ENCODE measurements at regions not wholly inside any gene's neighbourhood (a gene's known extent, or its start where the extent isn't known, plus 50 kb on each side); places are given as distances from the start of the nearest gene placed in this dataset.
A peak's percentile ranks its signal among the peaks of the same experiment; 100 is the strongest.
"Not testable (repeated sequence)": the region's sequence is repeated elsewhere in the genome, so short reads cannot be mapped to it uniquely, and the experiment has no call there.

- DNase-seq, result no peak
Measured at GRCh38 chr2:239818531-239819011, 206.6 kb downstream of the NDUFA10 start.

GRCh38 chr2:239818086-239818485 lies 207.1 kb downstream of the NDUFA10 start:
- DNase-seq, result no peak

GRCh38 chr2:239817468-239818031 lies 207.6 kb downstream of the NDUFA10 start:
- DNase-seq, result not testable (repeated sequence)

- DNase-seq, result no peak
Measured at GRCh38 chr2:239816576-239817467, 208.3 kb downstream of the NDUFA10 start.

- DNase-seq, result no peak
Measured at GRCh38 chr2:239815671-239816070, 209.5 kb downstream of the NDUFA10 start.

GRCh38 chr2:239814861-239815601 lies 210.1 kb downstream of the NDUFA10 start:
- DNase-seq, result peak; percentile 44

GRCh38 chr2:239814116-239814860 lies 210.9 kb downstream of the NDUFA10 start:
- DNase-seq, result peak; percentile 86

- peak; percentile 52 for DNase-seq
Measured at GRCh38 chr2:239813261-239814115, 211.7 kb downstream of the NDUFA10 start.

GRCh38 chr2:239811806-239812560 lies 213.2 kb downstream of the NDUFA10 start:
- DNase-seq, result no peak

GRCh38 chr2:239811111-239811781 lies 213.9 kb downstream of the NDUFA10 start:
- peak; percentile 72 for DNase-seq

- no peak for DNase-seq
Measured at GRCh38 chr2:239809391-239809790, 215.8 kb downstream of the NDUFA10 start.

GRCh38 chr2:239807568-239807967 lies 217.6 kb downstream of the NDUFA10 start:
- DNase-seq, result no peak

GRCh38 chr2:239806758-239807434 lies 218.2 kb downstream of the NDUFA10 start:
- no peak for DNase-seq

- DNase-seq, result no peak
Measured at GRCh38 chr2:239806276-239806675, 218.9 kb downstream of the NDUFA10 start.

- DNase-seq, result no peak
Measured at GRCh38 chr2:239805414-239805813, 219.7 kb downstream of the NDUFA10 start.

- no peak for DNase-seq
Measured at GRCh38 chr2:239805043-239805329, 220.2 kb downstream of the NDUFA10 start.

- no peak for DNase-seq
Measured at GRCh38 chr2:239804161-239805042, 220.7 kb downstream of the NDUFA10 start.

GRCh38 chr2:239803766-239804115 lies 221.4 kb downstream of the NDUFA10 start:
- no peak for DNase-seq

Measured in tongue (tissue), 1 donor.